Bronchial epithelial cell (primary cell): ENCODE measurements at regions not wholly inside any gene's neighbourhood (a gene's known extent, or its start where the extent isn't known, plus 50 kb on each side); places are given as distances from the start of the nearest gene placed in this dataset.

Experiments used
- DNase-seq: peaks from one replicate; pipeline ENCODE4 v3.0.0-alpha.2; 2010; ENCODE audit warnings: low read depth
- FAIRE-seq: peaks from 2 replicates; lab custom pipeline; 2011; peaks lifted over from hg19 to GRCh38; lab: Jason Lieb, UNC
- H3K27me3 ChIP-seq: 2 replicates; pipeline ENCODE4 v1.5.1; 2011; ENCODE audit warnings: low read length; ENCODE audit not compliant: control insufficient read depth, insufficient read depth
- H3K36me3 ChIP-seq: 2 replicates; pipeline ENCODE4 v1.5.1; 2011; ENCODE audit warnings: low read length; ENCODE audit not compliant: control insufficient read depth, insufficient read depth
- H3K4me3 ChIP-seq: 2 replicates; pipeline ENCODE4 v1.5.1; 2011; ENCODE audit warnings: mild to moderate bottlenecking, low read depth, low read length, control low read depth
- TF ChIP-seq, protein P1 (sequence below): IDR thresholded peaks from 2 replicates; pipeline ENCODE4 v1.5.1; 2011; ENCODE audit warnings: mild to moderate bottlenecking, moderate library complexity, low read length, control low read depth, inconsistent platforms; ENCODE audit not compliant: insufficient read depth, severe bottlenecking

DNA sequence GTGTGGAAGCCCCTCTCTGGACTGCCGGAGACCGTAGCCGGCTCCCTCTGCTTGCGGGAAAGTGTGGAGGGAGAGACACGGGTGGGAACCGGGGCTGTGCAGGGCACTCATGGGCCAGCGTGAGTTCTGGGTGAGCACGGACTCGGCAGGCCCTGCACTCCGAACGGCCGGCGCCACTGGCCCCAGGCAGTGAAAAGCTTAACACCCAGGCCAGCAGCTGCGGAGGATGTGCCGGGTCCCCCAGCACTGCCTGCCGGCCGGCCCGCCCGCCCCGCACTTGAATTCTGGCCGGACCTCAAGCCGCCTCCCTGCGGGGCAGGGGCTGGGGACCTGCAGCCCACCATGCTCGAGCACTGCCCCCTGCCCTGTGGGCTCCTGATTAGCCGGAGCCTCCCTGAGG lies 147.0 kb downstream of the FGF9 start:
- Histone ChIP-seq H3K27me3 (no peaks in the 10 kb centered on the region), H3K4me3 (no peak overlapping the region), H3K36me3 (no peaks in the 10 kb centered on the region)
- TF ChIP-seq, protein P1, sequence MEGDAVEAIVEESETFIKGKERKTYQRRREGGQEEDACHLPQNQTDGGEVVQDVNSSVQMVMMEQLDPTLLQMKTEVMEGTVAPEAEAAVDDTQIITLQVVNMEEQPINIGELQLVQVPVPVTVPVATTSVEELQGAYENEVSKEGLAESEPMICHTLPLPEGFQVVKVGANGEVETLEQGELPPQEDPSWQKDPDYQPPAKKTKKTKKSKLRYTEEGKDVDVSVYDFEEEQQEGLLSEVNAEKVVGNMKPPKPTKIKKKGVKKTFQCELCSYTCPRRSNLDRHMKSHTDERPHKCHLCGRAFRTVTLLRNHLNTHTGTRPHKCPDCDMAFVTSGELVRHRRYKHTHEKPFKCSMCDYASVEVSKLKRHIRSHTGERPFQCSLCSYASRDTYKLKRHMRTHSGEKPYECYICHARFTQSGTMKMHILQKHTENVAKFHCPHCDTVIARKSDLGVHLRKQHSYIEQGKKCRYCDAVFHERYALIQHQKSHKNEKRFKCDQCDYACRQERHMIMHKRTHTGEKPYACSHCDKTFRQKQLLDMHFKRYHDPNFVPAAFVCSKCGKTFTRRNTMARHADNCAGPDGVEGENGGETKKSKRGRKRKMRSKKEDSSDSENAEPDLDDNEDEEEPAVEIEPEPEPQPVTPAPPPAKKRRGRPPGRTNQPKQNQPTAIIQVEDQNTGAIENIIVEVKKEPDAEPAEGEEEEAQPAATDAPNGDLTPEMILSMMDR = no peak
- DNase-seq = no peak
- FAIRE-seq = no peak

DNA sequence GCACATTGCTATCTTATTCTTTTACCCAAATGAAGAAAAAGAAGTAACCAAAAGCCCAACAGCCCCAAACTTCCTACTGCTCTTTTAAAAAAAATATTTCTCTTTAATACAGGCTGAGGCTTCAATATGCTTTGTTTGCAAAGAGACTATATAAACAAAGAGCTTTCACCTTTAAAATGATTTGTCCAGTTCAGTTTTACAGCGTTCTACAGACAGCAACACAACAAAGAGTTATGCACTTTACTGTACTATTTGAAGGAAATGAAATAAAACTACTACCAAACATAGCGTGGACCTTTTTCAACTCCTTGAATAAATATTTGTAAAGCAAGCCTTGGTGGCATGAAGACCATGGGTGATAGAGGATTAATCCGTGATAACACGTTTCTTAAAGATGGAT lies 151.2 kb downstream of the FGF9 start:
- no peak for DNase-seq
- Histone ChIP-seq H3K4me3 (no peak overlapping the region), H3K36me3 (no peaks in the 10 kb centered on the region), H3K27me3 (no peaks in the 10 kb centered on the region)
- no peak for FAIRE-seq
- TF ChIP-seq, protein P1 = no peak

DNA sequence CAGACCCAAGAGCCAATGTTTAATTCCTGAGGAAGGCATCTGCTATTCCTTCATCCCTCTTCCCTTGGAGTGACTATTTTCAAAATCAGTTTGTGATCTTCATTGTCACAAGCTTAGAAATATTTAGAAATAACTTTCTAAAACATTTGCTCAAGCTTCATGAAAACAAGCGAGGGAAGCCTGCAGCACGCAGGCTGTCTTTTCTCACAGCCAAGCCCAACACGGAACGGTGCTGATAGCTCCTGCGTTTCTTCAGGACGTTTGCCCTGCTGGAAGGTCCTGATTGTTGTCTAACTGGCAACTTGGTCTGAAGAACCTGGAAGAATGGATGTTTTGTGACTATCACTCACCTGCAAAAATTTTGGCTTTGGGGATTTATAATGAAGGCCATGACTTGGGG lies 152.5 kb downstream of the FGF9 start:
- no peak for FAIRE-seq
- H3K4me3 ChIP-seq = no peak overlapping the region
- H3K27me3 ChIP-seq = no peaks in the 10 kb centered on the region
- no peak for DNase-seq
- TF ChIP-seq, protein P1 = no peak
- no peaks in the 10 kb centered on the region for H3K36me3 ChIP-seq

DNA sequence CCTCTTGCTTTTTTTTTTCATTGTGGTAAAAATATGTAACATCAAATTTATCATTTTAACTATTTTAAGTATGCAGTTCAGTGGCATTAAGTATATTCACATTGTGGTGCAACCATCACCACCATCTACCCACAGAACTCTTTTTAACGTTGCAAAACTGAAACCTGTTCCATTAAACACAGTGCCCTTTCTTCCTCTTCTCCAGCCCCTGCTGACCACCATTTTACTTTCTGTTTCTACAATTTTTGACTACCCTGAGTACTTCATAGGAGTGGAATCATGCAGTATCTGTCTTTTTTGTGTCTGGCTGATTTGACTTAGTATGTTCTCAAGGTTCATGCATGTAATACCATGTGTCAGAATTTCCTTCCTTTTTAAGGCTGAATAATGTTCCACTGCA lies 153.1 kb downstream of the FGF9 start:
- no peaks in the 10 kb centered on the region for H3K36me3 ChIP-seq
- no peak for FAIRE-seq
- no peak for DNase-seq
- no peak overlapping the region for H3K4me3 ChIP-seq
- TF ChIP-seq, protein P1 = no peak
- H3K27me3 ChIP-seq = no peaks in the 10 kb centered on the region

DNA sequence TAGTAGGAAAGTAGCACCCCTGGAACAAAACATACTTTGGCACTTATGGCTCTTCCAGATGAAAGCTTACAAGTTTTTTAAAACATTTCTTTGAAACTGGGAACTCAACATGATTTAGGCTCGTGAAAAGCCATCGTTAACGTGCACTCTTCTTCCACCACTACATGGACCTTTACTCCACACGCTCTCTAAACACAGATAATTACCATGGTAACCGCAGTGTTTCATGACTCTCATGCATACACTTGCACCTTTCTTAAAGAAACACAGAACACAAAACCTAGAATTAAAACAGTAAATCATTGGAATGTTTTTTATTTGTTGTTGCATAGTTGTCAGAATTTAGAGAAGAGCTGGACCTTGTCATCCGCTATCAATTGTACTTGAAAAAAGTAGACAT lies 154.3 kb downstream of the FGF9 start:
- TF ChIP-seq, protein P1 = no peak
- Histone ChIP-seq H3K36me3 (no peaks in the 10 kb centered on the region), H3K4me3 (no peak overlapping the region), H3K27me3 (no peaks in the 10 kb centered on the region)
- DNase-seq = no peak
- FAIRE-seq = no peak

DNA sequence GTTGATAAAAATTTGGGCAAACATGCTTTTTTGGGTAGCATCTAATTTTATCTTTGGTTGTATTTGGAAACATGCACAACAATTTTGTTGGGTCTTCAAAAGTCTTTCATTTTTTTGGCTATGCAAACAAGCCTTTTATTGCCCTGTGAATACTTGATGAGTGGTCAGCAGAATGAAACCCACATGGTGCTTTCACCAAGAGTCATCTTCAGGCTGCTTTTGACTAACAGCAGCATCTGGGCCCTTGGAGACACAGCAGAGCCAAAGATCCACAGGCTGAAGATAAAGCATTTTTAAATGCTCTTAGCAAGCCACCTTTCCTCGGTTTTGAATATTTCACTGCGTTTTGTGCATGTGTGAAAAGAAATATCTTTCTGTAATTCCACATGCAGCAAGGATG lies 154.9 kb downstream of the FGF9 start:
- no peak overlapping the region for H3K4me3 ChIP-seq
- DNase-seq (no peak), FAIRE-seq (no peak)
- H3K27me3 ChIP-seq = no peaks in the 10 kb centered on the region
- no peaks in the 10 kb centered on the region for H3K36me3 ChIP-seq
- TF ChIP-seq, protein P1 = no peak
